H9 (cell line): ENCODE measurements at regions not wholly inside any gene's neighbourhood (a gene's known extent, or its start where the extent isn't known, plus 50 kb on each side); places are given as distances from the start of the nearest gene placed in this dataset.

Source experiments
- DNase-seq: peaks from one replicate; pipeline ENCODE4 v3.0.0-alpha.2; 2017
- H2AFZ ChIP-seq: one replicate; pipeline ENCODE4 v1.6.1; 2013; ENCODE audit warnings: mild to moderate bottlenecking, low read length, control low read depth, moderate library complexity
- H2AK5ac ChIP-seq: 2 replicates; pipeline ENCODE4 v1.6.1; 2013; ENCODE audit warnings: low read length, control low read depth, mixed read lengths; ENCODE audit not compliant: insufficient read length
- H2BK120ac ChIP-seq: one replicate; pipeline ENCODE4 v1.6.1; 2013; ENCODE audit warnings: low read depth, mild to moderate bottlenecking, low read length, control low read depth, inconsistent platforms; ENCODE audit not compliant: poor library complexity, severe bottlenecking
- H2BK12ac ChIP-seq: 2 replicates; pipeline ENCODE4 v1.6.1; 2013; ENCODE audit warnings: low read length, control low read depth, mixed read lengths, low read depth; ENCODE audit not compliant: insufficient read length
- H2BK15ac ChIP-seq: 2 replicates; pipeline ENCODE4 v1.6.1; 2013; ENCODE audit warnings: low read depth, low read length, control low read depth
- H2BK20ac ChIP-seq: one replicate; pipeline ENCODE4 v1.6.1; 2013; ENCODE audit warnings: low read depth, mild to moderate bottlenecking, low read length, control low read depth, inconsistent platforms; ENCODE audit not compliant: poor library complexity, severe bottlenecking
- H2BK5ac ChIP-seq: 2 replicates; pipeline ENCODE4 v1.6.1; 2013; ENCODE audit warnings: low read length, control low read depth, mixed read lengths; ENCODE audit not compliant: insufficient read length
- H3K14ac ChIP-seq: 2 replicates; pipeline ENCODE4 v1.6.1; 2013; ENCODE audit warnings: low read length, control low read depth; ENCODE audit not compliant: insufficient read depth
- H3K18ac ChIP-seq: 2 replicates; pipeline ENCODE4 v1.6.1; 2013; ENCODE audit warnings: low read depth, mild to moderate bottlenecking, mixed read lengths, low read length, control low read depth; ENCODE audit not compliant: insufficient read length
- H3K23ac ChIP-seq: 2 replicates; pipeline ENCODE4 v1.6.1; 2013; ENCODE audit warnings: low read length, control low read depth, mixed read lengths, low read depth; ENCODE audit not compliant: insufficient read length
- H3K23me2 ChIP-seq: 2 replicates; pipeline ENCODE4 v1.6.1; 2013; ENCODE audit warnings: low read depth, mild to moderate bottlenecking, mixed read lengths, low read length, control low read depth; ENCODE audit not compliant: insufficient read length, poor library complexity, severe bottlenecking
- H3K27ac ChIP-seq: 2 replicates; pipeline ENCODE4 v1.5.1; 2013; ENCODE audit warnings: low read length, control low read depth, mixed read lengths, low read depth; ENCODE audit not compliant: insufficient read length
- H3K27me3 ChIP-seq: 2 replicates; pipeline ENCODE4 v1.6.1; 2013; ENCODE audit warnings: low read length, control low read depth, inconsistent platforms; ENCODE audit not compliant: insufficient read depth
- H3K4ac ChIP-seq: 2 replicates; pipeline ENCODE4 v1.6.1; 2013; ENCODE audit warnings: low read depth, mild to moderate bottlenecking, control low read depth, inconsistent platforms, low read length, moderate library complexity
- H3K4me1 ChIP-seq: 2 replicates; pipeline ENCODE4 v1.6.1; 2013; ENCODE audit warnings: low read length, control low read depth, inconsistent platforms; ENCODE audit not compliant: insufficient read depth
- H3K4me2 ChIP-seq: 2 replicates; pipeline ENCODE4 v1.6.1; 2013; ENCODE audit warnings: low read length, control low read depth, mixed read lengths; ENCODE audit not compliant: insufficient read length, insufficient read depth
- H3K56ac ChIP-seq: 2 replicates; pipeline ENCODE4 v1.6.1; 2013; ENCODE audit warnings: low read depth, mild to moderate bottlenecking, mixed read lengths, low read length, control low read depth; ENCODE audit not compliant: insufficient read length
- H3K79me1 ChIP-seq: 2 replicates; pipeline ENCODE4 v1.6.1; 2013; ENCODE audit warnings: low read depth, mild to moderate bottlenecking, moderate library complexity, low read length, control low read depth, inconsistent platforms; ENCODE audit not compliant: insufficient read depth, poor library complexity, severe bottlenecking
- H3K79me2 ChIP-seq: 2 replicates; pipeline ENCODE4 v1.6.1; 2013; ENCODE audit warnings: low read length, control low read depth, inconsistent platforms; ENCODE audit not compliant: insufficient read depth
- H3K9ac ChIP-seq: 2 replicates; pipeline ENCODE4 v1.6.1; 2013; ENCODE audit warnings: low read length, control low read depth, mixed read lengths; ENCODE audit not compliant: insufficient read length; ENCODE audit errors: extremely low read depth
- H3K9me3 ChIP-seq: one replicate; pipeline ENCODE4 v1.6.1; 2013; ENCODE audit warnings: low read depth, low read length, inconsistent platforms; ENCODE audit not compliant: control insufficient read depth
- H3T11ph ChIP-seq: one replicate; pipeline ENCODE4 v1.6.1; 2013; ENCODE audit warnings: mild to moderate bottlenecking, low read length, control low read depth, inconsistent platforms
- H4K20me1 ChIP-seq: one replicate; pipeline ENCODE4 v1.6.1; 2013; ENCODE audit not compliant: control insufficient read depth, insufficient read length, insufficient read depth
- H4K5ac ChIP-seq: 2 replicates; pipeline ENCODE4 v1.6.1; 2013; ENCODE audit warnings: low read depth, mild to moderate bottlenecking, mixed read lengths, low read length, control low read depth; ENCODE audit not compliant: insufficient read length
- H4K8ac ChIP-seq: replicated peaks from 2 replicates; pipeline ENCODE4 v1.6.1; 2013; ENCODE audit warnings: low read length, control low read depth, mixed read lengths, low read depth; ENCODE audit not compliant: insufficient read length
- H4K91ac ChIP-seq: 2 replicates; pipeline ENCODE4 v1.6.1; 2013; ENCODE audit warnings: low read depth, mild to moderate bottlenecking, moderate library complexity, mixed read lengths, low read length, control low read depth; ENCODE audit not compliant: insufficient read length
- H3K27ac Mint-ChIP-seq, 3 experiments: 2 replicates in 2 of 3; 3 replicates in 1 of 3; pipeline ENCODE4 v1.8.0; 2020 to 2021; ENCODE audit warnings: mixed read lengths in 3 of 3, mild to moderate bottlenecking in 1 of 3, moderate library complexity in 1 of 3
- H3K27me3 Mint-ChIP-seq: 2 replicates; pipeline ENCODE4 v1.8.0; 2021; ENCODE audit warnings: low read depth, mild to moderate bottlenecking, moderate library complexity, mixed read lengths
- H3K36me3 Mint-ChIP-seq, 3 experiments: 2 replicates in 2 of 3; 3 replicates in 1 of 3; pipeline ENCODE4 v1.8.0; 2020 to 2021; ENCODE audit warnings: low read depth in 3 of 3, mixed read lengths in 3 of 3; ENCODE audit not compliant: insufficient read depth in 1 of 3
- H3K4me1 Mint-ChIP-seq, 2 experiments: 2 replicates each; pipeline ENCODE4 v1.8.0; 2020; ENCODE audit warnings: mixed read lengths in 2 of 2
- H3K4me3 Mint-ChIP-seq, 2 experiments: 2 replicates in 1 of 2; 3 replicates in 1 of 2; pipeline ENCODE4 v1.8.0; 2020 to 2021; ENCODE audit warnings: mild to moderate bottlenecking in 2 of 2, mixed read lengths in 2 of 2, moderate library complexity in 1 of 2
- H3K9me3 Mint-ChIP-seq, 2 experiments: 2 replicates in 1 of 2; 3 replicates in 1 of 2; pipeline ENCODE4 v1.8.0; 2020; ENCODE audit warnings: mild to moderate bottlenecking in 2 of 2, mixed read lengths in 2 of 2, moderate library complexity in 1 of 2
- CTCF ChIP-seq: fragments of 200-600 bp; sonication (generic); conservative IDR thresholded peaks from 3 replicates; pipeline ENCODE4 v1.8.0; 2021; ENCODE audit warnings: antibody characterized with exemption, mild to moderate bottlenecking
- WGBS: extraction: QIAGEN DNeasy Blood & Tissue Kit; methylation state at CpG from one replicate; pipeline ENCODE4 v1.1.7; 2013; ENCODE audit warnings: missing lambda C conversion rate, low lambda C conversion rate, mixed read lengths; ENCODE audit not compliant: insufficient read length; ENCODE audit errors: extremely low coverage; 5-methylcytosine and 5-hydroxymethylcytosine counted together

- no peaks in the 10 kb centered on the region for H3K23me2 ChIP-seq
- H2BK12ac ChIP-seq, result no peak overlapping the region
- no peak overlapping the region for H2BK5ac ChIP-seq
- H3T11ph ChIP-seq, result no peak overlapping the region
- no peaks in the 10 kb centered on the region for H4K20me1 ChIP-seq
- H3K4ac ChIP-seq, result no peak overlapping the region
- no peak for TF ChIP-seq CTCF
- H2BK20ac ChIP-seq, result no peak overlapping the region
- no peak overlapping the region for H4K8ac ChIP-seq
- no peak overlapping the region for H3K18ac ChIP-seq
- Mint-ChIP-seq H3K27ac (no peak overlapping the region), H3K4me1 (no peaks in the 10 kb centered on the region), H3K27me3 (peaks cover 6% of the 10 kb centered on the region), H3K36me3 (no peaks in the 10 kb centered on the region), H3K9me3 (no peaks in the 10 kb centered on the region; a peak in 1 of 5 replicates), H3K4me3 (no peak overlapping the region)
- DNase-seq, result no peak
- H3K14ac ChIP-seq, result no peak overlapping the region
- H3K56ac ChIP-seq, result no peak overlapping the region
- H2BK15ac ChIP-seq, result no peak overlapping the region
- H3K9ac ChIP-seq, result no peak overlapping the region
- H4K5ac ChIP-seq, result no peak overlapping the region
- no peaks in the 10 kb centered on the region for H3K27me3 ChIP-seq
- H2AK5ac ChIP-seq, result no peak overlapping the region
- H3K4me1 ChIP-seq, result no peaks in the 10 kb centered on the region
- WGBS, result no CpG with 5 or more reads among the region's 1 CpG
- H4K91ac ChIP-seq, result no peak overlapping the region
- H3K4me2 ChIP-seq, result no peak overlapping the region
- no peak overlapping the region for H2AFZ ChIP-seq
- H3K23ac ChIP-seq, result no peak overlapping the region
- H3K9me3 ChIP-seq, result no peaks in the 10 kb centered on the region
- H3K79me2 ChIP-seq, result no peaks in the 10 kb centered on the region
- H2BK120ac ChIP-seq, result no peak overlapping the region
- H3K27ac ChIP-seq, result no peak overlapping the region
- H3K79me1 ChIP-seq, result no peaks in the 10 kb centered on the region
Measured at GRCh38 chr5:2598503-2598902, 153.0 kb downstream of the IRX2 start.
